ENCODE measurements at regions not wholly inside any gene's neighbourhood (a gene's known extent, or its start where the extent isn't known, plus 50 kb on each side); places are given as distances from the start of the nearest gene placed in this dataset.

GRCh38 chr5:133882389-133882695, 86.1 kb downstream of the C5orf15 start:
- TF ChIP-seq CTCF (IDR thresholded peaks at IDR 0.05; ENCODE audit: low read length), result no peak
- TF ChIP-seq EZH2 (IDR thresholded peaks at IDR 0.05; ENCODE audit: borderline replicate concordance, low read length), result no peak
- H3K9ac ChIP-seq (ENCODE audit: low read length), result no peak overlapping the region
- no peak overlapping the region for H3K27ac ChIP-seq (ENCODE audit: low read depth, low read length, poor library complexity, severe bottlenecking)
- H3K9me2 ChIP-seq (ENCODE audit: low read depth, low read length), result no peaks in the 10 kb centered on the region
- H3K4me2 ChIP-seq (ENCODE audit: low read length), result no peak overlapping the region
- no peaks in the 10 kb centered on the region for H4K20me1 ChIP-seq (ENCODE audit: insufficient read depth, low read length)
- H3K36me3 ChIP-seq (ENCODE audit: insufficient read depth, low read length), result no peaks in the 10 kb centered on the region
- no peaks in the 10 kb centered on the region for H3K79me2 ChIP-seq (ENCODE audit: insufficient read depth, low read length)
- H3K9me3 ChIP-seq (ENCODE audit: low read length), result no peaks in the 10 kb centered on the region
- no peaks in the 10 kb centered on the region for H3F3A ChIP-seq (ENCODE audit: insufficient read depth, low read length)
- 0 out of 2 replicates have a peak, but pooled peaks cover 6% of the 10 kb centered on the region for H3K27me3 ChIP-seq (ENCODE audit: insufficient read depth, low read length)
- H3K4me1 ChIP-seq (ENCODE audit: insufficient read depth, low read length, severe bottlenecking), result no peaks in the 10 kb centered on the region
- H3K4me3 ChIP-seq (ENCODE audit: low read depth, low read length, poor library complexity, severe bottlenecking), result no peak overlapping the region
- H2AFZ ChIP-seq (ENCODE audit: low read length), result no peak overlapping the region

GRCh38 chr5:133881576-133882388, 86.6 kb downstream of the C5orf15 start:
- no peaks in the 10 kb centered on the region for H3K79me2 ChIP-seq (ENCODE audit: insufficient read depth, low read length)
- H3K9me2 ChIP-seq (ENCODE audit: low read depth, low read length), result no peaks in the 10 kb centered on the region
- H3K27ac ChIP-seq (ENCODE audit: low read depth, low read length, poor library complexity, severe bottlenecking), result no peak overlapping the region
- H3K36me3 ChIP-seq (ENCODE audit: insufficient read depth, low read length), result no peaks in the 10 kb centered on the region
- H4K20me1 ChIP-seq (ENCODE audit: insufficient read depth, low read length), result no peaks in the 10 kb centered on the region
- no peaks in the 10 kb centered on the region for H3F3A ChIP-seq (ENCODE audit: insufficient read depth, low read length)
- no peak overlapping the region for H2AFZ ChIP-seq (ENCODE audit: low read length)
- no peak for TF ChIP-seq EZH2 (IDR thresholded peaks at IDR 0.05; ENCODE audit: borderline replicate concordance, low read length)
- no peak for TF ChIP-seq CTCF (IDR thresholded peaks at IDR 0.05; ENCODE audit: low read length)
- H3K4me2 ChIP-seq (ENCODE audit: low read length), result no peak overlapping the region
- no peaks in the 10 kb centered on the region for H3K9me3 ChIP-seq (ENCODE audit: low read length)
- no peaks in the 10 kb centered on the region for H3K4me1 ChIP-seq (ENCODE audit: insufficient read depth, low read length, severe bottlenecking)
- no peak overlapping the region for H3K4me3 ChIP-seq (ENCODE audit: low read depth, low read length, poor library complexity, severe bottlenecking)
- no peak overlapping the region for H3K9ac ChIP-seq (ENCODE audit: low read length)
- H3K27me3 ChIP-seq (ENCODE audit: insufficient read depth, low read length), result 0 out of 2 replicates have a peak, but pooled peaks cover 6% of the 10 kb centered on the region

GRCh38 chr5:133878236-133878555, 90.2 kb downstream of the C5orf15 start:
- no peak overlapping the region for H3K4me3 ChIP-seq (ENCODE audit: low read depth, low read length, poor library complexity, severe bottlenecking)
- H3K9ac ChIP-seq (ENCODE audit: low read length), result no peak overlapping the region
- no peaks in the 10 kb centered on the region for H4K20me1 ChIP-seq (ENCODE audit: insufficient read depth, low read length)
- no peaks in the 10 kb centered on the region for H3K27me3 ChIP-seq (ENCODE audit: insufficient read depth, low read length)
- H3K79me2 ChIP-seq (ENCODE audit: insufficient read depth, low read length), result no peaks in the 10 kb centered on the region
- no peaks in the 10 kb centered on the region for H3K36me3 ChIP-seq (ENCODE audit: insufficient read depth, low read length)
- no peak overlapping the region for H3K27ac ChIP-seq (ENCODE audit: low read depth, low read length, poor library complexity, severe bottlenecking)
- no peak for TF ChIP-seq EZH2 (IDR thresholded peaks at IDR 0.05; ENCODE audit: borderline replicate concordance, low read length)
- no peak for TF ChIP-seq CTCF (IDR thresholded peaks at IDR 0.05; ENCODE audit: low read length)
- no peaks in the 10 kb centered on the region for H3K4me1 ChIP-seq (ENCODE audit: insufficient read depth, low read length, severe bottlenecking)
- H3K4me2 ChIP-seq (ENCODE audit: low read length), result no peak overlapping the region
- no peaks in the 10 kb centered on the region for H3K9me3 ChIP-seq (ENCODE audit: low read length)
- no peaks in the 10 kb centered on the region for H3F3A ChIP-seq (ENCODE audit: insufficient read depth, low read length)
- H3K9me2 ChIP-seq (ENCODE audit: low read depth, low read length), result no peaks in the 10 kb centered on the region
- no peak overlapping the region for H2AFZ ChIP-seq (ENCODE audit: low read length)

All from OCI-LY1 (cell line).